Stomach (tissue), 4 donors: ENCODE measurements at regions not wholly inside any gene's neighbourhood (a gene's known extent, or its start where the extent isn't known, plus 50 kb on each side); places are given as distances from the start of the nearest gene placed in this dataset.

Source experiments
- CTCF ChIP-seq, 7 experiments: fragments of 450-650 bp in 4 of 7; fragments of 200-600 bp in 3 of 7; sonication (generic) in 3 of 7; IDR thresholded peaks; one replicate each; pipeline ENCODE4 v1.5.1; 2016 to 2019; ENCODE audit warnings: antibody characterized with exemption in 7 of 7, control low read depth in 2 of 7, mild to moderate bottlenecking in 1 of 7
- EP300 ChIP-seq: sonication (generic); formaldehyde crosslinking; IDR thresholded peaks from one replicate; pipeline ENCODE4 v1.6.1; 2017; ENCODE audit warnings: antibody characterized with exemption
- POLR2A ChIP-seq, 4 donors: fragments of 450-650 bp; IDR thresholded peaks; one replicate each; pipeline ENCODE4 v1.6.1; 2016; ENCODE audit warnings: antibody characterized with exemption in 4 of 4, control low read depth in 2 of 4, mild to moderate bottlenecking in 1 of 4, moderate library complexity in 1 of 4
- POLR2AphosphoS5 ChIP-seq, 3 donors: sonication (generic); formaldehyde crosslinking; IDR thresholded peaks; one replicate each; pipeline ENCODE4 v1.6.1; 2016; ENCODE audit warnings: antibody characterized with exemption in 3 of 3

DNA sequence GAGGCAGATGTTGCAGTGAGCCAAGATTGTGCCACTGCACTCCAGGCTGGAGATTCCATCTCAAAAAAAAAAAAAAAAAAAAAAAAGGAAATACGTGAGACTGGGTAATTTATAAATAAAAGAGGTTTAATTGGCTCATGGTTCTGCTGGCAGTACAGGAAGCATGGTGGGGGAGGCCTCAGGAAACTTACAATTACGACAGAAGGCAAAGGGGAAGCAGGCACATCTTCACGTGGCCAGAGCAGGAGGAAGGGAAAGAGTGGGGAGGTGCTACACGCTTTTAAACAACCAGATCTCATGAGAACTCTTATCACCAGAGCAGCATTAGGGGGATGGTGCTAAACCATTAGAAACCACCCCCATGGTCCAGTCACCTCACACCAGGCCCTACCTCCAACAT, 138.2 kb upstream of the IL12A start:
- TF ChIP-seq POLR2AphosphoS5 (IDR thresholded peaks at IDR 0.05) (no peak), POLR2A (IDR thresholded peaks at IDR 0.05) (no peak), CTCF (IDR thresholded peaks at IDR 0.05) (no peak), EP300 (no peak)
